ENCODE measurements at regions not wholly inside any gene's neighbourhood (a gene's known extent, or its start where the extent isn't known, plus 50 kb on each side); places are given as distances from the start of the nearest gene placed in this dataset.

DNA sequence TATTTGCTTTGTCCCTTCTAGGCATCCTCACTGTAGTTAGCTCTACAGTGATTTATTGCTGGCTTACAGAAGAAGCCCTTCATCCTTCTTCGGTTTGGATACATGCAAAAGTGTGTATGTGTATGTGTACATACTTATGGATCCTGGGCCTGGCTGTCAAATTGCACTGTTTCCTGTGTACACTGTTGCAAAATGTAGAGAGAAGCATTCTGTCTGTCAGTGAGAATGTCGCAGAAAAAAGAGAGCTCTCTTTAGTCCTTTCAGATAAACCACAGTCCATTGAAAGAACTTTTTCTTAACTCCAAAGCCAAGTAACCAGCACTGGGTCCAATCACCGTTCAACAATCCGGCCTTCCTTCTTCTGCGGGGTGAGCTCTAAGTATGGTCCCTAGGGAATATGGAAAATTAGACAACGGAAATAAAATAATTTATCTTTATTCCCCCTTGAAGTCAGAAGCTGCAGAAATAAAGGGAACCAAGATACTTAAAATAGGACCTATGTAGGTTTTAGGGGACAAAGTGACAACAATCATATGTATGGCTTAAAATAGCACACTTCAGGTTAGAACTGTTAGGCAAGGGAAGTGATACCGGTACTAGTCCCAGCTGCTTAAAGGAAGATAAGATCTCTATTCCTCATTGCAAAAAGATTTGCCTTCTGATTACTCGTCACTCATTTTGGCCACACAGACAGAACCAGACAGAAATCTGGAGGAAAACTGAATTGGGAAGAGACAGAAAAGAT is 107.0 kb downstream of the CD83 start:
- no peak overlapping the region for H3K4me2 ChIP-seq (ENCODE audit: extremely low read depth, insufficient read depth, low read length)
- H3K79me2 ChIP-seq (ENCODE audit: control insufficient read depth, insufficient read depth, low read length): no peaks in the 10 kb centered on the region
- no peak overlapping the region for H3K9ac ChIP-seq (ENCODE audit: insufficient read depth, low read length)
- TF ChIP-seq EZH2 (IDR thresholded peaks at IDR 0.05; ENCODE audit: low read length, missing control alignments): no peak
- TF ChIP-seq, protein P1, sequence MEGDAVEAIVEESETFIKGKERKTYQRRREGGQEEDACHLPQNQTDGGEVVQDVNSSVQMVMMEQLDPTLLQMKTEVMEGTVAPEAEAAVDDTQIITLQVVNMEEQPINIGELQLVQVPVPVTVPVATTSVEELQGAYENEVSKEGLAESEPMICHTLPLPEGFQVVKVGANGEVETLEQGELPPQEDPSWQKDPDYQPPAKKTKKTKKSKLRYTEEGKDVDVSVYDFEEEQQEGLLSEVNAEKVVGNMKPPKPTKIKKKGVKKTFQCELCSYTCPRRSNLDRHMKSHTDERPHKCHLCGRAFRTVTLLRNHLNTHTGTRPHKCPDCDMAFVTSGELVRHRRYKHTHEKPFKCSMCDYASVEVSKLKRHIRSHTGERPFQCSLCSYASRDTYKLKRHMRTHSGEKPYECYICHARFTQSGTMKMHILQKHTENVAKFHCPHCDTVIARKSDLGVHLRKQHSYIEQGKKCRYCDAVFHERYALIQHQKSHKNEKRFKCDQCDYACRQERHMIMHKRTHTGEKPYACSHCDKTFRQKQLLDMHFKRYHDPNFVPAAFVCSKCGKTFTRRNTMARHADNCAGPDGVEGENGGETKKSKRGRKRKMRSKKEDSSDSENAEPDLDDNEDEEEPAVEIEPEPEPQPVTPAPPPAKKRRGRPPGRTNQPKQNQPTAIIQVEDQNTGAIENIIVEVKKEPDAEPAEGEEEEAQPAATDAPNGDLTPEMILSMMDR (conservative IDR thresholded peaks at IDR 0.05 in 1 of 2, IDR thresholded peaks at IDR 0.05 in 1 of 2; ENCODE audit: low read depth in 1 of 2, low read length in 2 of 2): no peak
- no peak overlapping the region for H3K4me3 ChIP-seq (replicated peaks in 1 of 4; ENCODE audit: control extremely low read depth in 1 of 4, insufficient read depth in 1 of 4, low read depth in 3 of 4, low read length in 4 of 4)
- no peaks in the 10 kb centered on the region for H3K27me3 ChIP-seq (ENCODE audit: control insufficient read depth, insufficient read depth, low read length)
- no peaks in the 10 kb centered on the region for H3K9me3 ChIP-seq (ENCODE audit: control insufficient read depth, insufficient read depth, low read depth, low read length)
- DNase-seq (ENCODE audit: low read depth in 2 of 2): no peak
- H2AFZ ChIP-seq (ENCODE audit: low read length): no peak overlapping the region
- no peaks in the 10 kb centered on the region for H4K20me1 ChIP-seq (ENCODE audit: control insufficient read depth, extremely low read depth, insufficient read depth, low read length)
- H3K4me1 ChIP-seq (ENCODE audit: control insufficient read depth, extremely low read depth, insufficient read depth, low read length): no peaks in the 10 kb centered on the region
- H3K27ac ChIP-seq (ENCODE audit: insufficient read depth, low read length): no peak overlapping the region
- H3K36me3 ChIP-seq (ENCODE audit: control insufficient read depth, insufficient read depth, low read length): no peaks in the 10 kb centered on the region

- no peak for TF ChIP-seq EZH2 (IDR thresholded peaks at IDR 0.05; ENCODE audit: low read length, missing control alignments)
- TF ChIP-seq, protein P1 (conservative IDR thresholded peaks at IDR 0.05 in 1 of 2, IDR thresholded peaks at IDR 0.05 in 1 of 2; ENCODE audit: low read depth in 1 of 2, low read length in 2 of 2): no peak
- Histone ChIP-seq H3K9me3 (ENCODE audit: control insufficient read depth, insufficient read depth, low read depth, low read length) (no peaks in the 10 kb centered on the region), H3K27ac (ENCODE audit: insufficient read depth, low read length) (no peak overlapping the region)
Observed at GRCh38 chr6:14226051-14226660, 108.6 kb downstream of the CD83 start.

GRCh38 chr6:14228571-14228970 is 111.0 kb downstream of the CD83 start:
- DNase-seq (ENCODE audit: low read depth in 2 of 2): peak in 1 of 2 donors; percentile 56
- TF ChIP-seq, protein P1 (conservative IDR thresholded peaks at IDR 0.05 in 1 of 2, IDR thresholded peaks at IDR 0.05 in 1 of 2; ENCODE audit: low read depth in 1 of 2, low read length in 2 of 2): no peak
- no peak for TF ChIP-seq EZH2 (IDR thresholded peaks at IDR 0.05; ENCODE audit: low read length, missing control alignments)

More at GRCh38 chr6:14226051-14226660, 108.6 kb downstream of the CD83 start:
- H3K9ac ChIP-seq (ENCODE audit: insufficient read depth, low read length): no peak overlapping the region
- no peak overlapping the region for H3K4me3 ChIP-seq (replicated peaks in 1 of 4; ENCODE audit: control extremely low read depth in 1 of 4, insufficient read depth in 1 of 4, low read depth in 3 of 4, low read length in 4 of 4)
- H2AFZ ChIP-seq (ENCODE audit: low read length): no peak overlapping the region
- H3K4me2 ChIP-seq (ENCODE audit: extremely low read depth, insufficient read depth, low read length): no peak overlapping the region
- no peaks in the 10 kb centered on the region for H3K36me3 ChIP-seq (ENCODE audit: control insufficient read depth, insufficient read depth, low read length)
- H3K79me2 ChIP-seq (ENCODE audit: control insufficient read depth, insufficient read depth, low read length): no peaks in the 10 kb centered on the region
- no peaks in the 10 kb centered on the region for H3K27me3 ChIP-seq (ENCODE audit: control insufficient read depth, insufficient read depth, low read length)
- H4K20me1 ChIP-seq (ENCODE audit: control insufficient read depth, extremely low read depth, insufficient read depth, low read length): no peaks in the 10 kb centered on the region
- DNase-seq (ENCODE audit: low read depth in 2 of 2): no peak
- H3K4me1 ChIP-seq (ENCODE audit: control insufficient read depth, extremely low read depth, insufficient read depth, low read length): no peaks in the 10 kb centered on the region

More at GRCh38 chr6:14228571-14228970, 111.0 kb downstream of the CD83 start:
- H2AFZ ChIP-seq (ENCODE audit: low read length): no peak overlapping the region
- H3K79me2 ChIP-seq (ENCODE audit: control insufficient read depth, insufficient read depth, low read length): no peaks in the 10 kb centered on the region
- no peaks in the 10 kb centered on the region for H3K36me3 ChIP-seq (ENCODE audit: control insufficient read depth, insufficient read depth, low read length)
- H4K20me1 ChIP-seq (ENCODE audit: control insufficient read depth, extremely low read depth, insufficient read depth, low read length): no peaks in the 10 kb centered on the region
- no peaks in the 10 kb centered on the region for H3K4me1 ChIP-seq (ENCODE audit: control insufficient read depth, extremely low read depth, insufficient read depth, low read length)
- H3K4me2 ChIP-seq (ENCODE audit: extremely low read depth, insufficient read depth, low read length): no peak overlapping the region
- H3K4me3 ChIP-seq (replicated peaks in 1 of 4; ENCODE audit: control extremely low read depth in 1 of 4, insufficient read depth in 1 of 4, low read depth in 3 of 4, low read length in 4 of 4): no peak overlapping the region
- no peaks in the 10 kb centered on the region for H3K9me3 ChIP-seq (ENCODE audit: control insufficient read depth, insufficient read depth, low read depth, low read length)
- no peaks in the 10 kb centered on the region for H3K27me3 ChIP-seq (ENCODE audit: control insufficient read depth, insufficient read depth, low read length)
- no peak overlapping the region for H3K27ac ChIP-seq (ENCODE audit: insufficient read depth, low read length)
- no peak overlapping the region for H3K9ac ChIP-seq (ENCODE audit: insufficient read depth, low read length)
